Head of caudate nucleus (tissue), 42 donors: ENCODE measurements at regions not wholly inside any gene's neighbourhood (a gene's known extent, or its start where the extent isn't known, plus 50 kb on each side); places are given as distances from the start of the nearest gene placed in this dataset.
"Not testable (repeated sequence)": the region's sequence is repeated elsewhere in the genome, so short reads cannot be mapped to it uniquely, and the experiment has no call there.

ENCODE experiments used
- DNase-seq, 42 donors: peaks; one replicate each; pipeline versions ENCODE4 v3.0.0 to v3.0.0-alpha.2; 2020 to 2021; ENCODE audit warnings: mixed read lengths in 7 of 42
- intact Hi-C: fragments of 100-400 bp; cut with DNase I; formaldehyde crosslinking; loops from one replicate; pipeline ENCODE4 v1.15.0; 2022

- DNase-seq = no peak
- intact Hi-C loops = no loop called here
Observed at GRCh38 chr5:105150323-105150722, 1587.7 kb upstream of the NUDT12 start.

GRCh38 chr5:105146867-105147266 is 1584.3 kb upstream of the NUDT12 start:
- no peak for DNase-seq
- intact Hi-C loops = no loop called here

GRCh38 chr5:105145152-105145551 is 1582.6 kb upstream of the NUDT12 start:
- intact Hi-C loops = no loop called here
- DNase-seq = no peak

GRCh38 chr5:105134328-105134727 is 1571.7 kb upstream of the NUDT12 start:
- no peak for DNase-seq
- intact Hi-C loops = no loop called here

- DNase-seq = no peak
- intact Hi-C loops = no loop called here
Observed at GRCh38 chr5:105133087-105133486, 1570.5 kb upstream of the NUDT12 start.

GRCh38 chr5:105132581-105132980 is 1570.0 kb upstream of the NUDT12 start:
- DNase-seq = no peak
- intact Hi-C loops = no loop called here

- intact Hi-C loops = no loop called here
- no peak for DNase-seq
Observed at GRCh38 chr5:105131045-105131444, 1568.5 kb upstream of the NUDT12 start.

- intact Hi-C loops = no loop called here
- no peak for DNase-seq
Observed at GRCh38 chr5:105101577-105101976, 1539.0 kb upstream of the NUDT12 start.

- intact Hi-C loops = no loop called here
- DNase-seq = no peak
Observed at GRCh38 chr5:105088961-105089360, 1526.4 kb upstream of the NUDT12 start.

GRCh38 chr5:105088102-105088501 is 1525.5 kb upstream of the NUDT12 start:
- intact Hi-C loops = no loop called here
- DNase-seq = no peak

- no peak for DNase-seq
- intact Hi-C loops = no loop called here
Observed at GRCh38 chr5:105057893-105058292, 1495.3 kb upstream of the NUDT12 start.

GRCh38 chr5:105057001-105057436 is 1494.4 kb upstream of the NUDT12 start:
- no peak for DNase-seq
- intact Hi-C loops = no loop called here

GRCh38 chr5:105054406-105054805 is 1491.8 kb upstream of the NUDT12 start:
- no peak for DNase-seq
- intact Hi-C loops = no loop called here

GRCh38 chr5:105042623-105043022 is 1480.0 kb upstream of the NUDT12 start:
- intact Hi-C loops = no loop called here
- no peak for DNase-seq

GRCh38 chr5:105036814-105037213 is 1474.2 kb upstream of the NUDT12 start:
- intact Hi-C loops, DNase-seq: not testable (repeated sequence)

- intact Hi-C loops = no loop called here
- no peak for DNase-seq
Observed at GRCh38 chr5:105034401-105034763, 1471.8 kb upstream of the NUDT12 start.

GRCh38 chr5:105033637-105034400 is 1471.2 kb upstream of the NUDT12 start:
- intact Hi-C loops = no loop called here
- no peak for DNase-seq

GRCh38 chr5:105032917-105033316 is 1470.3 kb upstream of the NUDT12 start:
- DNase-seq = no peak
- intact Hi-C loops = no loop called here

- intact Hi-C loops = no loop called here
- DNase-seq = no peak
Observed at GRCh38 chr5:105030153-105030552, 1467.6 kb upstream of the NUDT12 start.

GRCh38 chr5:105015098-105015497 is 1452.5 kb upstream of the NUDT12 start:
- DNase-seq = no peak
- intact Hi-C loops = no loop called here

GRCh38 chr5:104998572-104998971 is 1436.0 kb upstream of the NUDT12 start:
- no peak for DNase-seq
- intact Hi-C loops = no loop called here

GRCh38 chr5:104998169-104998568 is 1435.6 kb upstream of the NUDT12 start:
- intact Hi-C loops = no loop called here
- no peak for DNase-seq
